Ovary (tissue), 7 donors: ENCODE measurements at regions not wholly inside any gene's neighbourhood (a gene's known extent, or its start where the extent isn't known, plus 50 kb on each side); places are given as distances from the start of the nearest gene placed in this dataset.

Experiments used
- DNase-seq, 5 donors: peaks; one replicate each; pipeline ENCODE4 v3.0.0-alpha.2; 2019 to 2020
- H3K27ac ChIP-seq, 2 donors: fragments of 200-600 bp; one replicate each; pipeline versions ENCODE4 v1.5.1 to v1.8.0; 2019 to 2022
- H3K27me3 ChIP-seq: fragments of 200-600 bp; one replicate; pipeline ENCODE4 v1.8.0; 2022
- H3K36me3 ChIP-seq: fragments of 200-600 bp; sonication (generic); one replicate; pipeline ENCODE4 v1.5.1; 2019
- H3K4me1 ChIP-seq: one replicate; pipeline ENCODE4 v1.8.1; 2013; ENCODE audit warnings: mild to moderate bottlenecking, moderate library complexity; ENCODE audit not compliant: insufficient read depth
- H3K4me3 ChIP-seq: fragments of 200-600 bp; sonication (generic); one replicate; pipeline ENCODE4 v1.5.1; 2017
- H3K9me3 ChIP-seq, 2 donors: fragments of 200-600 bp in 1 of 2; sonication (generic) in 1 of 2; one replicate each; pipeline versions ENCODE4 v1.5.1 to v1.8.1; 2013 to 2019; ENCODE audit warnings: mild to moderate bottlenecking in 1 of 2, moderate library complexity in 1 of 2
- EP300 ChIP-seq: sonication (generic); formaldehyde crosslinking; IDR thresholded peaks from one replicate; pipeline ENCODE4 v1.6.1; 2017; ENCODE audit warnings: antibody characterized with exemption
- POLR2A ChIP-seq: fragments of 450-650 bp; IDR thresholded peaks from one replicate; pipeline ENCODE4 v1.6.1; 2017; ENCODE audit warnings: antibody characterized with exemption, mild to moderate bottlenecking, moderate library complexity
- WGBS, 3 donors: extraction: QIAGEN DNeasy Blood & Tissue Kit in 1 of 3; methylation state at CpG; one replicate each; pipeline versions ENCODE4 v1.1.5 to v1.1.7; 2013 to 2017; 5-methylcytosine and 5-hydroxymethylcytosine counted together
- intact Hi-C, 4 donors: fragments of 100-400 bp; cut with DNase I; formaldehyde crosslinking; loops; one replicate each; pipeline versions ENCODE4 v1.11.0 to v1.15.1; 2022 to 2023
- TF ChIP-seq, protein P1 (sequence below), 3 donors: fragments of 450-650 bp in 2 of 3; fragments of 200-600 bp in 1 of 3; IDR thresholded peaks; one replicate each; pipeline versions ENCODE4 v1.5.1 to v1.8.0; 2016 to 2022; ENCODE audit warnings: antibody characterized with exemption in 3 of 3, mild to moderate bottlenecking in 1 of 3
- donor health status: DM: no; HTN: no; CAD: no; lungs with moderate emphysema.
- donor health status: DM: no; HTN: no; CAD: no.
- donor health status: Bipolar disorder and iron deficiency.
- donor health status: DM: no; HTN: no; CAD: no.
- donor health status: DM: yes; HTN: yes; CAD: no.

DNA sequence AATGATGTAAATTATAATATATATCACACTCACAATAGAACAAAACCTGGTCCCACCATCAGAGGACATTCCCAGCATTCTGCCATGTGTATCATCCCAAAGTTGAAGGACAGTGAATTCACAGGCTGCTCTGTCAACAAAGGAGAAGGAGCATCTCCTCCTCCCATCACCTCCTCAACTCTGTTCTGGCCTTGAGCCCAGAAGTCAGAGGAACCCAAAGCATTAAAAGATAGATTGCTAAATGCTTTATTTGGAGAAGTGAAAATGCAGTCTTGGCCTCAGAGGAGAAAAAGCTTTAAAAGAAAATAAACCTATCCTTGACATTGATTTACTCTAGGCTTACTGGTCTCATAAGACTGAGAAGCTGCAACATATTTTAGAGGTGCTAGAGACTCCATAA lies 268.8 kb upstream of the RASGEF1B start:
- TF ChIP-seq EP300 (no peak), POLR2A (no peak)
- TF ChIP-seq, protein P1, sequence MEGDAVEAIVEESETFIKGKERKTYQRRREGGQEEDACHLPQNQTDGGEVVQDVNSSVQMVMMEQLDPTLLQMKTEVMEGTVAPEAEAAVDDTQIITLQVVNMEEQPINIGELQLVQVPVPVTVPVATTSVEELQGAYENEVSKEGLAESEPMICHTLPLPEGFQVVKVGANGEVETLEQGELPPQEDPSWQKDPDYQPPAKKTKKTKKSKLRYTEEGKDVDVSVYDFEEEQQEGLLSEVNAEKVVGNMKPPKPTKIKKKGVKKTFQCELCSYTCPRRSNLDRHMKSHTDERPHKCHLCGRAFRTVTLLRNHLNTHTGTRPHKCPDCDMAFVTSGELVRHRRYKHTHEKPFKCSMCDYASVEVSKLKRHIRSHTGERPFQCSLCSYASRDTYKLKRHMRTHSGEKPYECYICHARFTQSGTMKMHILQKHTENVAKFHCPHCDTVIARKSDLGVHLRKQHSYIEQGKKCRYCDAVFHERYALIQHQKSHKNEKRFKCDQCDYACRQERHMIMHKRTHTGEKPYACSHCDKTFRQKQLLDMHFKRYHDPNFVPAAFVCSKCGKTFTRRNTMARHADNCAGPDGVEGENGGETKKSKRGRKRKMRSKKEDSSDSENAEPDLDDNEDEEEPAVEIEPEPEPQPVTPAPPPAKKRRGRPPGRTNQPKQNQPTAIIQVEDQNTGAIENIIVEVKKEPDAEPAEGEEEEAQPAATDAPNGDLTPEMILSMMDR (IDR thresholded peaks at IDR 0.05), result no peak
- H3K27me3 ChIP-seq, result no peaks in the 10 kb centered on the region
- no peak for DNase-seq
- H3K4me1 ChIP-seq, result no peaks in the 10 kb centered on the region
- no peaks in the 10 kb centered on the region for H3K9me3 ChIP-seq
- H3K4me3 ChIP-seq, result no peak overlapping the region
- H3K27ac ChIP-seq, result no peak overlapping the region
- intact Hi-C loops, result no loop called here
- H3K36me3 ChIP-seq, result no peaks in the 10 kb centered on the region

DNA sequence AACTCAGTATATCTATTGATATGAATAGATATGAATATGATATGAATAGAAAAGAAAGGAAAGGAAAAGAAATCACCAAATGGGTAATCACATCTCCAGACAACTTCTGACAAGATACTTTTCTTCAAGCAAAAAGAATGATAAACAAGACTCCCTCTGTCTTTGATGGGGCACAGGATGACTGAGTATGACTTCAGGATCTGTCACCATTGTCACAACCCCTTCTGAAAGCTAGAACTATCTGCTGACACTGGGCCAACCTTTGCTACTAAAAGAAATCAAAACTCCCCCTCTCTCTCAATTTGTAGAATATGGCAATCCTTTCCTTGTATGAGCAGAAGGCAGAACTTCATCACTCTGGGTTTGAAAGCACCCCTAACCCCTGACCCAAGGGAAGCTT lies 267.2 kb upstream of the RASGEF1B start:
- no peaks in the 10 kb centered on the region for H3K9me3 ChIP-seq
- H3K36me3 ChIP-seq, result no peaks in the 10 kb centered on the region
- no peak for DNase-seq
- intact Hi-C loops, result no loop called here
- TF ChIP-seq, protein P1 (IDR thresholded peaks at IDR 0.05), result no peak
- no peak for TF ChIP-seq EP300
- no peak for TF ChIP-seq POLR2A
- no peaks in the 10 kb centered on the region for H3K27me3 ChIP-seq
- H3K4me3 ChIP-seq, result no peak overlapping the region
- no peak overlapping the region for H3K27ac ChIP-seq
- H3K4me1 ChIP-seq, result no peaks in the 10 kb centered on the region

DNA sequence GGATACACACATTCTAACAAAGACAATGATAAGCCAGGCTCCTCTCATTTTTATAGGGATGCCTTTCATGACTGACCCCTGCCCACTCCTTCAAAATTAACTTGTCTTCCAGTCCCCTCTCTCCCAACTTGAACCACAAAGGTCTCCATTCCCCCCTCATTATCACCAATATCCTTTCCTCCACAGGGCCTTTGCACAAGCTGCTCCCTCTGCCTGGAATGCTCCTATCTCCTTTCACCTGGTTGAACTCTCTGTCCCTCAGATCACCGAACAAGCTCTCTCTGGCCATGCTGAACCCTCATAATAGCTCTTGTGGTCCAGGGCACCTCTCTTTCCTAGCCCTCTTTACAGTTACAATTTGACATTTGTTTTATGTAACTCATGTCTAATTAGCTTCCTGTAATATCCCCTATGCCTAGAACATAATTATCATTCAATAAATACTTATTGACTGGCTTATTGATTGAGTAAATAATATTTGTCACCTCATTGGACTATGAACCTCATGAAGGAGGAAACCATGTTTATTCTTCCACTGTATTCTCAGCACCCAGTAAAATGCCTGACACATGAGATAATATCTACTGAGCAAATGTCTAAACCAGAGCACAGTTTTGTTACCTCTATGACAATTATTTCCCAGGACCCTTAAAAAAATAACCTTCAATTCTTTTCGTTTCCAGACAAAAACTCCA lies 266.3 kb upstream of the RASGEF1B start:
- Histone ChIP-seq H3K4me1 (no peaks in the 10 kb centered on the region), H3K36me3 (no peaks in the 10 kb centered on the region), H3K4me3 (no peak overlapping the region), H3K27ac (no peak overlapping the region), H3K9me3 (no peaks in the 10 kb centered on the region), H3K27me3 (no peaks in the 10 kb centered on the region)
- TF ChIP-seq POLR2A, result no peak
- TF ChIP-seq EP300, result no peak
- TF ChIP-seq, protein P1 (IDR thresholded peaks at IDR 0.05), result no peak
- intact Hi-C loops, result no loop called here
- DNase-seq, result no peak
- WGBS, 3 donors, result 78 to 91% (median 88%) methylated on average over 2 of the region's 2 CpGs

DNA sequence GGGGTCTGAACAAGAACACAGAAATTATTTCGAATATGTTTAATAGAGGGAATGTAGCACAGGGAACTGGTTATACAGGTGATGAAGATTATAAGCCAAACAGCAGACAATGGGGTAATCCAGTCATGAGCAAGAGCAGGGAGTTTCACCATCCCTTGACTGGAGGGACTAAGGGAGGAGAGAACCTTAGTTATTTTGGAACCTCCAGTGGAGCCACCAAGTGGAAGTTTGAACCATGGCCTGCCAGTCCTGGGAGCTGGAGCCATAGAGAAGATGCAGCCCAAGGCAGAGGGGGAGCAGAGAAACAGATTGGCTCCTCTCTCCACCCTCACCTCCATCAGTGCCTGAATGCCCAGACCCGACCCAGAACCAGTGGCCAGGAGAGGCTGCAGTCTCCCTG lies 264.6 kb upstream of the RASGEF1B start:
- intact Hi-C loops, result no loop called here
- no peaks in the 10 kb centered on the region for H3K9me3 ChIP-seq
- H3K36me3 ChIP-seq, result no peaks in the 10 kb centered on the region
- WGBS, 3 donors, result 90 to 98% (median 95%) methylated on average over 2 of the region's 2 CpGs
- H3K27me3 ChIP-seq, result no peaks in the 10 kb centered on the region
- H3K27ac ChIP-seq, result no peak overlapping the region
- no peaks in the 10 kb centered on the region for H3K4me1 ChIP-seq
- DNase-seq, result no peak
- no peak overlapping the region for H3K4me3 ChIP-seq
- TF ChIP-seq, protein P1 (IDR thresholded peaks at IDR 0.05), result no peak
- no peak for TF ChIP-seq POLR2A
- no peak for TF ChIP-seq EP300
